NCI-H524 treated with DMSO at 0.1 percent for 48 hours (cell line): ENCODE measurements at regions not wholly inside any gene's neighbourhood (a gene's known extent, or its start where the extent isn't known, plus 50 kb on each side); places are given as distances from the start of the nearest gene placed in this dataset.
"Not testable (repeated sequence)": the region's sequence is repeated elsewhere in the genome, so short reads cannot be mapped to it uniquely, and the experiment has no call there.

Source experiments
- DNase-seq: peaks from one replicate; lab custom pipeline; 2025; lab: John Stamatoyannopoulos, UW

DNA sequence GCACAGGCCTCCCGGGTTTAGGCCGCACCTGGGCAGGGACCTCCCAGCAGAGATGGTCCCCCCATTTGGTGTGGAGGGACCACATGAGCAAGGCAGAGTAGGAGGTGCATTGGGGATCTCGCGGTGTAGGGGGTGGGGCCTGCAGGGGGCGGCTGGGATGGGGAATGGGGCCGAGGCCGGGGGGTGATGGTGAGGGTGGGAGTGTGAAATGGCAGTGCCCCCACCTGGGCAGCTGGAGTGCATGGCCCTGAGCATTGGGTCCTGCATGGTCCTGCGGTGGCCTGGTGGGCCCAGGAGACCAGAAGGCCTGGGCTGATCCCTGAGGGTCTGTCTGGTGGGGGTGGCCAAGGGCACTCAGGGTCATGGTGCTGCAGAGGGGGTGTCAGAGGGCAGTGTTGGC, 111.8 kb downstream of the KIF26A start:
- DNase-seq = no peak

- DNase-seq = no peak
These were observed 114.1 kb downstream of the KIF26A start for GRCh38 chr14:104252256-104253215.

DNA sequence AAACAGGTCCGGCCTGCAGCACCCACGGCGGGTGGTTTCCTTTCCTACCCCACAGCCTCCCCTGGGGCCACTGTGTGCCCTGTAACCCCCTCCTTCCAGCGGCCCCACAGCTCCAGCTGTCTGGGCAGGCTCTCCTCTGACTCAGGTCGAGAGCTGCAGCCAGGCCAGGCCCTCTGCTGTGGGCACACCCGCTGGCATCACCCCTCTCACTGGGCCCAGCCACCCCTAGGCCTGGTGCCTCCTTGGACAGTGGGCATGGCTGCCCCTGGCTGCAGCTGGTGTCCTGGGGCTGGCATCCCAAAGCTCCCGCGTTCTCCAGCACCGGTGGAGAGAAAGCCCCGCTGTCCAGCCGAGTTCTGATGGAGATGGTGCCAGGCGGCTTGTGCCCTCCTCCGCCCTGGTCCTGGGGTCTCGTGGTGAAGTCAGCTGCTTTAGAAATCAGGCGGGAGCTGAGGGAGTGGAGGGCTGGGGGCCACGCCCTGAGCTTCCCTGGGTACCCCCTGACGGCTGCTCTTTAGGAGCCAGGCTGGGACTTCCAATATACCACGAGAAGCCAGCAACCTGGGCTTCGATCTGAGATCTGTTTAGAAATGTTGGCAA, 114.9 kb downstream of the KIF26A start:
- DNase-seq = no peak

DNA sequence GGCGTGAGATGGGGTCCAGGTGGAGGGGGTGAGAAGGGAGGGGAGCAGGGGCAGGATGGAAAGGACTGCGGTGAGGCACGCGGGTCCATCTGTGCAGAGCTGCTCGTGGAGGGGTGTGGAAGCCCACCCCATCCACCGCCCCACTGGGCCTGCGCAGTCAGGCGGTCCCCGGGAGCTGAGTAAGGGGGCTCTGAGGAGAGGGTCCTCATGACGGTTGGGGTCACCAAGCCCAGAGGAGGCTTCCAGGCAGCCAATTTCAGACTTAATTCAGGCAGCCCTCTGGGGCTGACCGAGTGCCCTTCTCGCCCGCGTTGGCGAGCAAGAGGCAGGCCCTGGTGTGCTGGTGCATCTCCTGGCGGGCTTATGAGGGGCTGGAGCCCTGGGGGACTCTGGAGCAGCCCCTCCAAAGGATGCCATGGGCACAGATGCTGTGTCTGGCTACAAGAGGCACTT, 115.5 kb downstream of the KIF26A start:
- DNase-seq = no peak

DNA sequence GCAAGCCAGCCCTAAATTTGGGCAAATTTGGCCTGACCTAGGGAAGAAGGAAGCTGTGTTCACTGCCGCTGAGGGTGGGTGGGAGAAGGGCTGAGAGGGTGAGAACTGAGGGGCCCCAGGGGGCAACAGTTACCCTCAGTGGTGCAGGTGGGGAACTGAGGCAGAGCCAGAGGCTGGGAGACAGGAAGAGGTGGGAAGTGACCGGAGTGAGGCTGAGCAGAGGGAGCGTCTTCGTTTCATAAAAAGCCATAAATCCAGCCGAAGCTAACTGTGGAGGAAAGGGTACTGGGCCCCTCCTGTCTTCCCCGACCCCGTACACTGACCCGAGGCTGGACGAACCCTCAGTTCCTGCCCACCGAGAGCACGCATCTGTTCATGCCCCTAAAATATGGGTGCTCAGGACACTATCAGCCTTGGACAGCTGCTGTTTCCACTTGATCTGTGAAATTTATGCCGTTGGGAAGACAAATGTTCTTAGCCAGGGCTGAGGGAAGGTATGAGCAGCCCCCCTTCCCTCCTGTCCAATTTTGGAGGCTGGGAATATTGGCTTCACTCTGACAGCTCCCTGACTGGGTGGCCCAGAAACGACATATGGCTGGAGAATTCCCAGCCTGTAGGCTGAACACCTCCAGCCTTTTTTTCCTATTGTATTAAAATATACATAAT, 116.5 kb downstream of the KIF26A start:
- peak; percentile 55 for DNase-seq

DNA sequence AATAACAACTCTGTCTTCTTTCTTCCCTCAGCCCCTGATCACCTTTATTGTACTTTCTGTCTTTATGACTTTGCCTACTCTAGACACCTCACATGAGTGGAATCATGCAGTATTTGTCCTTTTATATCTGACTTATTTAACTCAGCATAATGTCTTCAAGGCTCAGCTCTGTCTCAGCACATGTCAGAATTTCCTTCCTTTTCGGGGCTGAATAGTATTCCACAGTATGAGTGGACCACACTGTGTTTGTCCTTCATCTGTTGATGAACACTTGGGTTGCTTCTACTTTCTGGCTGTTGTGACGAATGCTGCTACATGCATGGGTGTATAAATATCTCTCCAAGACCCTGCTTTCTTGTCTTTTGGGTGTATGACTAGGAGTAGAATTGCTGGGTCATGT, 117.6 kb downstream of the KIF26A start:
- no peak for DNase-seq

GRCh38 chr14:104262515-104263514, 124.4 kb downstream of the KIF26A start:
- no peak for DNase-seq

DNA sequence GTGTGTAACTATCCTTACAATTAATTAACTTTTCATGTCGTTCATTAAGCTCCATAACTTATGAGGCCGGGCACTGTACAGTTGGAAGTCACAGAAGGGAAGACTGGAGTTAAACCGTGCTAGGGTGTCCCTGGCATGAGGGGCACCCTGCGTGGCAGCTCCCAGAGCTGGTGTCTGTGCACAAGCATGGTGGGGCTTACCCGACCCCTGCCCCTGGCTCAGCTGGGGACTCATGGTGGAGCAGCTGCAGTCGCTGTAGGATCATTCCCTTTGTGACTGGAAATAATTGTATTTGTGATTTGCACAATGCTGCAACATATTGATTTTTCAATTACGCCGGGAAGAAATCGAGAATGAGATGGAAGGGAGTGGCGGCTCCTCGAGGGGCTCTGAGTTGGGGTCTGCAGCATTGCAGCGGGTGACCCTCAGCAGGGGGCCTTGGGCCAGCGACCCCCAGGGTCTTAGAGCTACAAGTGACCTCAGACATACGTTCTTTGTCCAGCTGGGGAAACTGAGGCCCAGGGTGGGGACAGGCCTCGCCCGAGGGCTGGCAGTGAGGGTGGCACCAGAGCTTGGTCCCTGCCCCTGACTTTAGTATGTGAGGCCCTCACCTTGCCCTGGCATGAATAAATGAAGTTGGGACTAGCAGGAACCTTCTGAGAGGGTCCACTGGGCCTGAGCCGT, 125.4 kb downstream of the KIF26A start:
- DNase-seq = no peak

- DNase-seq = no peak
These were observed 126.3 kb downstream of the KIF26A start for GRCh38 chr14:104264495-104265265.

GRCh38 chr14:104265918-104266630, 127.7 kb downstream of the KIF26A start:
- DNase-seq = no peak

DNA sequence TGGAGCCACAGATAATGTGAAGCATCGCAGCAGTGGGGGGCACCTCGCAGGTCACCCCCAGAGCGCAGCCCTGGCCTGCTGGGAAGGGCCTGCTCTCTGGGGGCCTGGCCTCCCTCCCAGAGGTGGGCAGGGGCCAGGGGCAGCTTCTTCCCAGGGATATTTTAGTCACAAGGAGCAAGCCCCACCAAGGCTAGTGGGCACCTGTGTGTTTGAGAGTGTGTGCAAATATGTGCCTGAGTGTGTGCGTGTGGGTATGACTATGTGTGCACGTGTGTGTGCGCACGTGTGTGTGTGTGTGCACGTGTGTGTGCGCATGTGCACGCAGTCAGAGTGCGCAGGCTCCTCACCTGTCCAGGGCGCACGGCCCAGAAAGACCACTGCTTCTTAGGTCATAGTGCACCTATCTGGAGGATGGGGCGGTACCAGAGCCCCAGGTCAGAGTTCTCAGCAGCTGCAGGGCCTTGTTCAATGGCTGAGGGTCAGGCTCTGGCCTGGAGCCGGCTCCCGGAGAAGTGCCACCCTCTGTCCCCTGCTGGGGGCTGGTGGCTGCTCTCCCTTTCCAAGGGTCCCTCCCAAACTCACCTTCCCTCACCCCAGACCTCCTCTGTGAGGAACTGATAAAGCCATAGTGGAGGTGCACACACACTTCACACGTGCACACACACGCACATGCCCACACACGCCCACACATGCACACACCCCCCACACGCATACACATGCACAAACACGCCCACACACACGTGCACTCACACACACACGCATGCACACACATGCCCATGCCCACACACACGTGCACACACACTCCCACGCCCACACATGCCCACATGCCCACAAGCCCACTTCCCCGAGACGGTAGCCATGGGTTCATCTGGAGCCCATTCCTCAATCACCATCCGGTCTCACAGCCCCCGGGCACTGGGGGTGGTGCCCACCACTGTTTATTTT, 128.5 kb downstream of the KIF26A start:
- DNase-seq = no peak

GRCh38 chr14:104267895-104268294, 129.5 kb downstream of the KIF26A start:
- no peak for DNase-seq

DNA sequence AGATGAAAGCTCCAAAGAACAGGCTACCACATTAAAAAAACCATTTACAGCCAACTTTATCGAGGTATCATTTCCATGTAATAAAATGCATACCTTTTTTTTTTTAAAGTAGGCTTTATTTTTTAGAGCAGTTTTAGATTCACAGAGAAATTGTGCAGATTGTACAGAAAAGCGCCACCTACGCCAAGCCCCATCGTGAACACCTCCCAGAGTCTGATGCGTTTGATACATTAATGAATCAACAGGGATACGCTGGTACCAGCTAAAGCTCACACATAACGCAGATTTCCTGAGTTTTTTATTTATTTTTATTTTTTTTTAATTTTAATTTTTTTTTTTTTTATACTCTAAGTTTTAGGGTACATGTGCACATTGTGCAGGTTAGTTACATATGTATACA, 129.9 kb downstream of the KIF26A start:
- DNase-seq = no peak

- no peak for DNase-seq
These were observed 130.5 kb downstream of the KIF26A start for GRCh38 chr14:104268725-104269436.

- DNase-seq = not testable (repeated sequence)
These were observed 131.3 kb downstream of the KIF26A start for GRCh38 chr14:104269511-104270241.

DNA sequence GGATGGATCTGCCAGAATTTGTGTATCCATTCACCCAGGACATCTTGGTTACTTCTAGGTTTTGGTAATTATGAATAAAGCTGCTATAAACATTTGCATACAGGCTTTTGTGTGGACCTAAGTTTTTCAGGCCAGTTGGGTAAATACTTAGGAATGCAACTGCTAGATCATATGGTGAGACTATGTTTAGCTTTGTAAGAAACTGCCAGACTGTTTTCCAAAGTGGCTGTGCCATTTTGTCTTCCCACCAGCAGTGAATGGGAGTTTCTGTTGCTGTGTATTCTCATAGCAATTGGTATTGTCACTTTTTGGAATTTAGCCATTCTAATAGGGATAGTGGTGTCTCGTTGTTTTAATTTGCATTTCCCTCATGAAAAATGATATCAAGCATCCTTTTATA, 133.0 kb downstream of the KIF26A start:
- no peak for DNase-seq

DNA sequence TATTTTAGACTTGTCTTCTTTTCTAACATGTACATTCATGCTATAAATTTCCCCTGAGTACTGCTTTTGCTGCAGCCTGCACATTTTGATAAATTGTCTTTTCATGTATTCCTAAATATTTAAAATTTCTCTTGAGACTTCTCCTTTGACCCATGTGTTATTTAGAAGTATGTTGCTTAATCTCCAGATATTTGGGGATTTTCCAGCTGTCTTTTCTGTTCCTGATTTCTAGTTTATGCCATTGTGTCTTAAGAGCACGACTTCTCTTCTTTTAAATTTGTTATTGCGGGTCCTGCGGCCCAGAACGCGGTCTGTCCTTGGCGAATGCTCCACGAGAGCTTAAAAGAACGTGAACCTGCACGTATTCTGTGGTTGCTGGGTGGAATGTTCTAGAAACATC, 136.4 kb downstream of the KIF26A start:
- no peak for DNase-seq
